ENCODE measurements at regions not wholly inside any gene's neighbourhood (a gene's known extent, or its start where the extent isn't known, plus 50 kb on each side); places are given as distances from the start of the nearest gene placed in this dataset.
"Not testable (repeated sequence)": the region's sequence is repeated elsewhere in the genome, so short reads cannot be mapped to it uniquely, and the experiment has no call there.

DNA sequence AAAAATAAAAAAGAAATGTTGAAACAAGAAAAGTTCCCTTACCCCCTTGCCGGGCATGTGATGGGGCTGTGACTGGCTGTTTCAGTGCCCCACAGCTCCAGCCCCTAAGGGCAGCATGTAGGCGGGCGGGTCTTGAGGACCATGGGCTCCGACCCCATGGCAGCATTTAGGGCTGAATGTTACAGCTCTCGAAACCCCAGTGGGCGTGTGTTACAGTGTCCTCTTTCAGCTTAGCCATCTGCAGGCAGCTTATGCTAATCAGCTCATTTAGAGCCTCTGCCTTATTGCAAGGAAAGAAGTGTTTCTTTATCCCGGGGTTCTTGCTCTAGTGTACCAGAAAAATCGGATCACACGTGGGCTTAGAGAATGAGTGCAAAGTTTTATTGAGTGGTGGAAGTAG is 497.4 kb upstream of the CYLC2 start:
- DNase-seq, result no peak

GRCh38 chr9:102486976-102487375 is 508.2 kb upstream of the CYLC2 start:
- DNase-seq, result not testable (repeated sequence)

DNA sequence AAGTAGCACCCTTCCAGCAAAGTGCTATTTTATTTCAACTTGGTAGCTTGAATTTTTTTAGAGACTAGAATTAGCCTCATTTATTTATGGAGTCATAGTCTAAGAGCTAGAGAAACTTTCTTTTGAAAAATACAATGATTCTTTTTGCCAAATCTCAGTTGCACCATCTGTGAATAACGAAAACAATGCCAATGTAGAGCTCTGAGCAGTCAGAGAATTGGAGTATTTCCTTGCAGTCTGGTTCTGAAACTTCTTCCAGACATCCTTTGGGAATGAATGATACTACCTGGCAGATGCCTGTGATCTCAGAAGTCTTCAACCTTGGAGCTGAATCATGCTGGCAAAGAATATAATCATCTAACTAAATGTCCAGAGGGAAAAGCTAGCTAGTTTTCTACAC is 511.5 kb upstream of the CYLC2 start:
- no peak for DNase-seq

DNA sequence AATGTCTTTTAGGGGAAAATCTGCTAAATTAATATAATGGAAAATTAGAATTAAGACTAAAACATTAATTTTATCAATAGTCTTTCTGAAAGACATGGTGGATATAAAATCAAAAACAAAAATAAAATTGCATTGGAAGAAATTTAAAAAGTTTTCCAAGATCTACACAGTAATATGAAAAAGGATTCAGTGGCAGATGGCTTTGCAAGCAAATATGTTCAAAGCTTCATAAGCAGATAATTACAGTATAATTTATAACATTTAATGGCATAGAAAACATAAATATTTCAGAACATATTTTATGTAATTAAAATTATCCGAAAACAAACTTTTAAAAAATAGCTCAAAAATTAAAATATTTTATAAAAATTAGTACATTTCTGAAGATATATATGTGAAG is 512.4 kb upstream of the CYLC2 start:
- DNase-seq, result no peak

DNA sequence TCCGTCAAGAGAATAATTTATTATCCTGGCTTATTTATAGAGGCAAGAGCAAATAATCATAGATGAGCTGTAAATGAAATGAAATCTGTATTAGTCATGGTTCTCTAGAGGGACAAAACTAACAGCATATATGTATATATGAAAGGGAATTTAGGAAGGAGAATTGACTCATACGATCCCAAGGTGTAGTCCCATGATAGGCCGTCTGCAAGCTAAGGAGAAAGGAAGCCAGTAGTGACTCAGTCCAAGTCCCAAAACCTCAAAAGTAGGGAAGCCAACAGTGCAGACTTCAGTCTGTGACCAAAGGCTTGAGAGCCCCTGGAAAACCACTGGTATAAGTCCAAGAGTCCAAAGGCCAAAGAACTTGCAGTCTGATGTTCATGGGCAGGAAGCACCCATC is 515.9 kb upstream of the CYLC2 start:
- DNase-seq, result no peak

DNA sequence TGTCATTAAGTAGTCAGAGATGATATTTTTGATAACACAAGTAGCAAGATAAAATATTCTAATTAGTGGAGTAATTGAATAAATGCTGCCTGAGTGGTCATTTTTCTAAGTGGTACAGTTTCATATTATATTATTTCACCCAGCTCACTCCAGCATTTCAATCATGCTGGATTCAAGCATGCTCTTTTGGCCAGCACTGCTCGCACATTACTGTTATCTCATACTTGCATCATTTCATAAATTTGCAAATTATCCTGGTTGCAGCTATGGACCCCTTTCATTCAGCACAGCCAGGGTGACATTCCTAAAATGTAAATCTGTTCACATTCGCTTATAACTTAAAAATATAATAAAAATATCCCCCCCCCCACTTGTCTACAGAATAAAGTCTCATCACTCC is 520.8 kb upstream of the CYLC2 start:
- DNase-seq, result no peak

GRCh38 chr9:102469430-102469829 is 525.7 kb upstream of the CYLC2 start:
- DNase-seq, result not testable (repeated sequence)

DNA sequence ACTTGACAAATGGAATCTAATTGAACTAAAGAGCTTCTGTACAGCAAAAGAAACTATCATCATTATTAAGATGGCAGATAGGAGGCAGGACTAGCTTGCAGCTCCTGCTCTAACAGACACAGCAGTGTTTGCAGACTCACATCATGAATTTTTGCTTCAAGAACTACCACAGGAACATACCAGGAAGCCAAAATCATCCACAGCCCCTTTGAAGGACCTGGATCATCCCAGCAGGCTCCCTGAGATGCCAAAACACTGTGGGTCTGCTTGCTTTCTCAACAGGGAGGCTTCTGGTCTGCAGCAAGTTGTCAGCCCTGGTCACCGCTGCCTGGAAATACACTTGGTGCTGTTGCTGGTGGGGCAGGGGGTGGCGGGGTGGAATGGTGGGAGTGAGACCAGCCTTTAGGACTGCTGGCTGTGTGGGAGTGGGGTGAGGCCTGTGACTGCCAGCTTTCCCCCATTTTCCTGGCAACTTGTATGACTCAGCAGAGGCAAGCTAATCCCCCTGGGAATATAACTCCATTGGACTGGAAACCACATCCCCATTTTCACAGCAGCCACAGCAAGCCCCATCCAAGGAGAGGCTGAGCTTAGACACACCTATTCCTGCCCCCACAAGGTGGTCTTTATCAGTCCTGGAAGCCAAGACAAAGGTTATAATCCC is 533.8 kb upstream of the CYLC2 start:
- no peak for DNase-seq

DNA sequence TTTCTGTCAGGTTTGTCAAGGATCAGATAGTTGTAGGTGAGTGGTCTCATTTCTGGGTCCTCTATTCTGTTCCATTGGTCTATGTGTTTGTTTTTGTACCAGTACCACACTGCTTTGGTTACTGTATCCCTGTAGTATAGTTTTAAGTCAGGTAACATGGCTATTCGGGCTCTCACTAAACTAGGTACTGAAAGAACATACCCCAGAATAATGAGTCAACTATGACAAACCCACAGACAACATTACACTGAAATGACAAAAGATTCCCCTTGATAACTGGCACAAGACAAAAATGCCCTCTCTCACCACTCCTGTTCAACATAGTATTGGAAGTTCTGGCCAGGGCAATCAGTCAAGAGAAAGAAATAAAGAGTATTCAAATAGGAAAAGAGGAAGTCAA is 535.3 kb upstream of the CYLC2 start:
- DNase-seq, result no peak

DNA sequence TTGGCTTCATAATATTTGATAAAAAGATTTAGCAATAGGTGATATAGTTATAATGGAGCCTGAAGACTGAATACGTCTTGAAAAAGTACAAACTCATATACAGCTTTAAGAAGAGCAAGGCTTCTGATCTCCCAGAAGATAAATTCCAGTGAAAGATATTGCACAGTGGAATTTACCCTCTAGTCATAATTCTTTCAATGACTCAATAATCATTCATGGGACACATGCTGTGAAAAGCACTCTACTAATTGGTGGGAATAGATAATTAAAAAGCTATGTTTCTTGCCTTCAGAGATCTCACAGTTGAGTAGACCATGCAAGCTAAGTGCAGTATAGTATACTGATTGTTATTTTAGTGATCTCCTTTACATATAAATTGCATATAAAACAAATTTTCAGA is 538.6 kb upstream of the CYLC2 start:
- DNase-seq, result no peak

GRCh38 chr9:102445906-102446305 is 549.2 kb upstream of the CYLC2 start:
- DNase-seq, result no peak

DNA sequence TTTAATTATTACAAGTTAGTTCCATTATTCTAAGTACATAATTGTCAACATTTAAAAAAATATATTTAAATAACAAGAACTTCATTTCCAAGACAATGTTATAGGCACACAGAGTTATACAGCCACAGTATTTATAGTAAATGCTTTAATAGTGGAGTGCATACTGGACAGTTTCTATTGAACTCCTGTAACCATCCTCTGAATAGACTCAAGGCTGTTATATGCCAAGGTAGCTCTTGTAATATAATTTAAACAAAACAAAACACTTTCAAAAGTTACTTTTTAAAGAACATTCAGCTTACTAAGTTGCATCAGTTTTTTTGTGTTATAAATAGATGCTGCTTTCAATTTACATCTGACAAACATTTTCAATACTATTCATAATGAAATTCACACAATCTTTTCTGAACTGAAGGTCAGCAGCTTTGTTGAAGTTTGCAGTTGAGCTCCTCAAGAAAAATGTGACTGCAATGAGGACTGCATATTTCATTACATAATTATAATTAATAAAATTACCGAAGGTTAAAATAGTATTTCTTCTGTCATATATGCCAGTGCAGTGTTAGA is 549.9 kb upstream of the CYLC2 start:
- DNase-seq, result no peak

DNA sequence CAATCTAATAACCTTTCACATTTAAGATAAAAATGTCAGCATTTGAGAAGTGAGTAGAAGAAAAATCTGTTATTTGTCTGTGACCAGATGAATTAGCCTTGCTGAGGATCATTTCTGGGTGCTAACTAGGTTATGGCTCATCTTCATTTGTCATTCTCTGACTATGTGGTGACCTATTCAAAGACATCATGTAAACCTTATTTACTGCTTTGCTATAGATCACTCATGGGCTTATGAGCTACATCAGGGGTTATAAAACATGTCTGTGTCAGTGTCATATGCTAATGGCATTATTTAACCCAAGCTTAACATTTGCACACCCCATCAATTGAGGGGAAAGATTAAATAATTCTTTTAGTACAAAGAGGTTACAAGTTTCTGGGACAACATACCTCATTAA is 555.5 kb upstream of the CYLC2 start:
- DNase-seq, result no peak

GRCh38 chr9:102436599-102436998 is 558.5 kb upstream of the CYLC2 start:
- DNase-seq, result not testable (repeated sequence)

- DNase-seq, result no peak
These were observed 559.7 kb upstream of the CYLC2 start for GRCh38 chr9:102435427-102435826.

GRCh38 chr9:102434545-102434944 is 560.6 kb upstream of the CYLC2 start:
- DNase-seq, result no peak

GRCh38 chr9:102428305-102428704 is 566.8 kb upstream of the CYLC2 start:
- no peak for DNase-seq

GRCh38 chr9:102416251-102416650 is 578.9 kb upstream of the CYLC2 start:
- DNase-seq, result not testable (repeated sequence)

GRCh38 chr9:102405218-102405867 is 589.8 kb upstream of the CYLC2 start:
- no peak for DNase-seq

GRCh38 chr9:102403514-102403913 is 591.6 kb upstream of the CYLC2 start:
- no peak for DNase-seq

GRCh38 chr9:102398205-102398604 is 596.9 kb upstream of the CYLC2 start:
- no peak for DNase-seq

DNA sequence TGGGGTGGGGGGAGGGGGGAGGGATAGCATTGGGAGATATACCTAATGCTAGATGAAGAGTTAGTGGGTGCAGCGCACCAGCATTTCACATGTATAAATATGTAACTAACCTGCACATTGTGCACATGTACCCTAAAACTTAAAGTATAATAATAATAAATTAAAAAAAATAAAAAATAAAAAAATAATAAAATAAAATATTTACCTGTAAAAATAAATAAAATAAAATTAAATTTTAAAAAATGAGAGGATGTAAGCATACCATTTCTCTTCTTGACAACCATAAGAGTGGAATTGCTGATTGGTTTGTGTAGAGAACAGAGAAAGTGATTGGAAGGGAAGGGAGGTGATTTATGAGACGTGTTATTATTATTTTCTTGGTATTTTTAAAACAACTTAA is 609.5 kb upstream of the CYLC2 start:
- not testable (repeated sequence) for DNase-seq

DNA sequence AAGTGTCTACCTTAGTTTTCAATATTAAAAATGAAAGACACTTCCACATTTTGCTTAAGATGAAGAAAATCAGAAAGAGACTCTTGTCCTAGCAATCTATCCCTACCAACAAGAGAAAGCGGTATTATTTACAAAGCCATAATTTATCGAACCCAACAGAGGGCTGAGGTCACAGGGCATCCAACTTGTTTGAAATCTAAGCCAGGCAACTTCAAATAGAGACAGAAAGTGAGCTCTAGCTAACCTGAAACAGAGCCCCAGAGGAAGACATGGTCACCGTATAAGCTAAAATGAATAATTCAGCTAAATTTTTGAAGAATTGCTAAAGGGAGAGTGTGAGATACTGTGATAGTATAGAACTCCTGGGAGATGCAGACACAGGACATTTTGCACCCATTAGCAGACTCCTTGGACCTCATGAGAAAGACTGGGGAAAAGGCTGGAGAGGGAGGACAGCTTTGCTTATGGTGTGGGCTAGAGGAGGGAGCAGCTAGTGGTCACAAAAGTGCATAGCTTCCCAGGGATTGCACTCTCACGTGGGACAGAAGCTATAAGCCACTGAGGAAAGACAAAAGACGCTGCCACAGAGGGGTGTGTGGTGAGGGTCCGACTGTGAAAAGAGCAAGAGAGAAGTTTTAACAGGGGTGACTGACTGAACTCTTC is 624.2 kb upstream of the GRIN3A start:
- DNase-seq, result no peak

DNA sequence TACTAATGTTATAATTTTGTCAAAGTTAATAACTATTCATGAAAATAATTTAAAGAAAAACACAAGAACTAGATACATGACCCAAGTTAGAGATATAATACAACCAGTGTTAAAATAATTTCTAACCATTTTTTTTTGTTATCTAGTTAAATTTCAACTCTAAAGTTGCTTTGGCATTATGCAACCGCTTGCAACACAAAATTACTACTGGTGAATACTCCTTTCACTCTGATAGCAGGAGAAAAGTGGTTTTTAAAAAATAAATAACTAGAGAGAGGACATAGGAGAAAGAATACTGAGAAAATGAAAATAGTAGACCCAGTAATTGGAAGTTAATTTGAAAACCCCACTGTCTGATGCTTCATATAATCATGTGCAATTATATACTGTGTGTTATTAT is 622.4 kb upstream of the GRIN3A start:
- no peak for DNase-seq

All from NCI-H774 (cell line).